GM23338 (cell line): ENCODE measurements at regions not wholly inside any gene's neighbourhood (a gene's known extent, or its start where the extent isn't known, plus 50 kb on each side); places are given as distances from the start of the nearest gene placed in this dataset.

Experiments used
- ATAC-seq: fragments of 200-7000 bp; cut with Tn5 transposase; 3 replicates; pipeline ENCODE4 v1.9.1; 2020
- DNase-seq: peaks from one replicate; pipeline ENCODE4 v3.0.0-alpha.2; 2015; ENCODE audit warnings: low spot score
- H2AFZ ChIP-seq: fragments of 200-600 bp; sonication (generic); 2 replicates; pipeline ENCODE4 v1.8.0; 2016; ENCODE audit warnings: antibody characterized with exemption, mild to moderate bottlenecking, moderate library complexity
- H3F3A ChIP-seq: fragments of 200-600 bp; sonication (generic); replicated peaks from 2 replicates; pipeline ENCODE4 v1.8.0; 2017; ENCODE audit warnings: antibody characterized with exemption, mixed run types, low read depth
- H3K27ac ChIP-seq: fragments of 200-600 bp; sonication (generic); 2 replicates; pipeline ENCODE4 v1.6.1; 2016; ENCODE audit warnings: low read depth
- H3K27me3 ChIP-seq: fragments of 200-600 bp; sonication (generic); 2 replicates; pipeline ENCODE4 v1.8.0; 2016; ENCODE audit warnings: mild to moderate bottlenecking, mixed run types, moderate library complexity; ENCODE audit not compliant: insufficient read depth
- H3K36me3 ChIP-seq: fragments of 200-600 bp; sonication (generic); 2 replicates; pipeline ENCODE4 v1.8.0; 2016; ENCODE audit warnings: mild to moderate bottlenecking; ENCODE audit not compliant: insufficient read depth
- H3K4me1 ChIP-seq: fragments of 200-600 bp; sonication (generic); 2 replicates; pipeline ENCODE4 v1.8.0; 2016; ENCODE audit warnings: mild to moderate bottlenecking, moderate library complexity; ENCODE audit not compliant: insufficient read depth
- H3K4me2 ChIP-seq: fragments of 200-600 bp; sonication (generic); 2 replicates; pipeline ENCODE4 v1.7.1; 2017; ENCODE audit warnings: mixed run types
- H3K4me3 ChIP-seq: fragments of 200-600 bp; sonication (generic); 2 replicates; pipeline ENCODE4 v1.6.1; 2016; ENCODE audit warnings: mixed run types
- H3K79me2 ChIP-seq: fragments of 200-600 bp; sonication (generic); replicated peaks from 2 replicates; pipeline ENCODE4 v1.8.0; 2017; ENCODE audit warnings: mild to moderate bottlenecking; ENCODE audit not compliant: insufficient read depth
- H3K9me2 ChIP-seq: fragments of 200-600 bp; sonication (generic); 2 replicates; pipeline ENCODE4 v1.8.0; 2017; ENCODE audit not compliant: insufficient read depth
- H4K20me1 ChIP-seq: fragments of 200-600 bp; sonication (generic); replicated peaks from 2 replicates; pipeline ENCODE4 v1.8.0; 2017; ENCODE audit warnings: mild to moderate bottlenecking; ENCODE audit not compliant: insufficient read depth
- H3K27ac Mint-ChIP-seq: 2 replicates; pipeline ENCODE4 v1.8.0; 2020; ENCODE audit warnings: inconsistent platforms, mild to moderate bottlenecking, moderate library complexity, mixed read lengths
- H3K27me3 Mint-ChIP-seq: 3 replicates; pipeline ENCODE4 v1.8.0; 2022; ENCODE audit warnings: low read depth, mild to moderate bottlenecking, moderate library complexity, mixed read lengths, inconsistent platforms; ENCODE audit not compliant: insufficient read depth, poor library complexity
- H3K36me3 Mint-ChIP-seq: 3 replicates; pipeline ENCODE4 v1.8.0; 2021; ENCODE audit warnings: low read depth, mild to moderate bottlenecking, inconsistent platforms, moderate library complexity, mixed read lengths
- H3K4me1 Mint-ChIP-seq: 3 replicates; pipeline ENCODE4 v1.8.0; 2020; ENCODE audit warnings: mild to moderate bottlenecking, inconsistent platforms, mixed read lengths
- H3K4me3 Mint-ChIP-seq: 3 replicates; pipeline ENCODE4 v1.8.0; 2021; ENCODE audit warnings: moderate library complexity, mild to moderate bottlenecking, inconsistent platforms, mixed read lengths
- H3K9me3 Mint-ChIP-seq: 3 replicates; pipeline ENCODE4 v1.8.0; 2020; ENCODE audit warnings: moderate library complexity, mild to moderate bottlenecking, inconsistent platforms, mixed read lengths
- EZH2phosphoT487 ChIP-seq: fragments of 200-600 bp; sonication (generic); IDR thresholded peaks from one replicate; pipeline ENCODE4 v1.8.1; 2018; ENCODE audit warnings: antibody characterized with exemption; ENCODE audit not compliant: unreplicated experiment
- NANOG ChIP-seq: IDR thresholded peaks from 2 replicates; pipeline ENCODE4 v1.6.1; 2016; ENCODE audit warnings: antibody characterized with exemption, borderline replicate concordance
- POLR2AphosphoS5 ChIP-seq: IDR thresholded peaks from 2 replicates; pipeline ENCODE4 v1.6.1; 2016; ENCODE audit warnings: antibody characterized with exemption, low read depth
- REST ChIP-seq: IDR thresholded peaks from one replicate; pipeline ENCODE4 v1.6.1; 2018; ENCODE audit warnings: antibody characterized with exemption; ENCODE audit not compliant: unreplicated experiment
- ZNF462 ChIP-seq: fragments of 250-450 bp; sonication (Bioruptor Pico); IDR thresholded peaks from 2 replicates; pipeline ENCODE4 v1.5.0; 2020; ENCODE audit warnings: mild to moderate bottlenecking, moderate library complexity
- TF ChIP-seq, protein P1 (sequence below): IDR thresholded peaks from 2 replicates; pipeline ENCODE4 v1.6.1; 2016; ENCODE audit warnings: antibody characterized with exemption

DNA sequence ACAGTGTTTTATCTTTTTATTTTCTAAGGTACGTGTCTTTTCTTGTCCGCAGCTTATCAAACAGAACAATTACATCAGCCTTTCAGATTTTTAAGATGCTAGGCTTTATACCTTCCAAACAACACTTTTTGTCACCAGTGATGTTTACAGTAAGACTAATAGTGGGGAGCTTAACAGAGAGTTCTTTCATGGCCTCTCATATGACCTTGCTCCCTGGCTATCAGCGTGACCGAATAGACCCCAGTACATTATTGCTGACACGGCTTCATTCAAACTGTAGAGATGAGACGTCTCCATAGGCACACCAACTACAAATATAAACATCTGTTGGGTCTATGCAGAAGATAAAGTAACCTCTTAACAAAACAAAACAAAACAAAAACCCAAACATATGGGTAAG lies 477.6 kb upstream of the KCNMB2 start:
- no peak overlapping the region for H3K4me3 Mint-ChIP-seq

More for the DNA sequence above, 477.6 kb upstream of the KCNMB2 start:
- H3K4me3 ChIP-seq, result no peak overlapping the region
- no peaks in the 10 kb centered on the region for H3K27me3 ChIP-seq
- DNase-seq (no peak), ATAC-seq (no peak)
- H3F3A ChIP-seq, result no peaks in the 10 kb centered on the region
- H3K27ac ChIP-seq, result no peak overlapping the region
- H2AFZ ChIP-seq, result peak overlapping the region; percentile 58; the same call in 1 of the 2 replicates
- Mint-ChIP-seq H3K27me3 (peaks cover 2% of the 10 kb centered on the region), H3K4me1 (peaks cover 13% of the 10 kb centered on the region), H3K9me3 (no peaks in the 10 kb centered on the region), H3K36me3 (no peaks in the 10 kb centered on the region), H3K27ac (no peak overlapping the region)
- no peak for TF ChIP-seq ZNF462 (CRISPR knock-in tag)
- no peak for TF ChIP-seq REST
- TF ChIP-seq, protein P1, sequence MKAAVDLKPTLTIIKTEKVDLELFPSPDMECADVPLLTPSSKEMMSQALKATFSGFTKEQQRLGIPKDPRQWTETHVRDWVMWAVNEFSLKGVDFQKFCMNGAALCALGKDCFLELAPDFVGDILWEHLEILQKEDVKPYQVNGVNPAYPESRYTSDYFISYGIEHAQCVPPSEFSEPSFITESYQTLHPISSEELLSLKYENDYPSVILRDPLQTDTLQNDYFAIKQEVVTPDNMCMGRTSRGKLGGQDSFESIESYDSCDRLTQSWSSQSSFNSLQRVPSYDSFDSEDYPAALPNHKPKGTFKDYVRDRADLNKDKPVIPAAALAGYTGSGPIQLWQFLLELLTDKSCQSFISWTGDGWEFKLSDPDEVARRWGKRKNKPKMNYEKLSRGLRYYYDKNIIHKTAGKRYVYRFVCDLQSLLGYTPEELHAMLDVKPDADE, result no peak
- no peak for TF ChIP-seq NANOG
- TF ChIP-seq POLR2AphosphoS5, result no peak
- TF ChIP-seq EZH2phosphoT487, result no peak
- H3K4me1 ChIP-seq, result no peaks in the 10 kb centered on the region
- no peaks in the 10 kb centered on the region for H3K79me2 ChIP-seq
- no peaks in the 10 kb centered on the region for H3K36me3 ChIP-seq
- H3K9me2 ChIP-seq, result no peaks in the 10 kb centered on the region
- H4K20me1 ChIP-seq, result no peaks in the 10 kb centered on the region
- H3K4me2 ChIP-seq, result no peak overlapping the region
